ENCODE measurements at regions not wholly inside any gene's neighbourhood (a gene's known extent, or its start where the extent isn't known, plus 50 kb on each side); places are given as distances from the start of the nearest gene placed in this dataset.

- WGBS, 2 experiments: 94 to 97% methylated on average over 3 of the region's 3 CpGs
- no peak overlapping the region for H3K27ac ChIP-seq (ENCODE audit: insufficient read depth, low read depth, low read length, poor library complexity, severe bottlenecking)
- H3K36me3 ChIP-seq (ENCODE audit: control insufficient read depth, insufficient read depth, low read length): no peaks in the 10 kb centered on the region
- no peak overlapping the region for H3K4me3 ChIP-seq (ENCODE audit: insufficient read depth, low read depth, low read length)
- H3K27me3 ChIP-seq (ENCODE audit: control insufficient read depth, insufficient read depth, low read length, poor library complexity, severe bottlenecking): no peaks in the 10 kb centered on the region
- H3K4me1 ChIP-seq (ENCODE audit: control insufficient read depth, insufficient read depth, low read length): no peaks in the 10 kb centered on the region
- no peaks in the 10 kb centered on the region for H3K9me3 ChIP-seq (ENCODE audit: control insufficient read depth, low read length)
Observed at GRCh38 chr14:61847861-61848260, 85.6 kb downstream of the SNAPC1 start.

GRCh38 chr14:61854898-61855297 lies 92.7 kb downstream of the SNAPC1 start:
- Histone ChIP-seq H3K27me3 (ENCODE audit: control insufficient read depth, insufficient read depth, low read length, poor library complexity, severe bottlenecking) (no peaks in the 10 kb centered on the region), H3K36me3 (ENCODE audit: control insufficient read depth, insufficient read depth, low read length) (no peaks in the 10 kb centered on the region), H3K9me3 (ENCODE audit: control insufficient read depth, low read length) (no peaks in the 10 kb centered on the region), H3K4me3 (ENCODE audit: insufficient read depth, low read depth, low read length) (no peak overlapping the region), H3K4me1 (ENCODE audit: control insufficient read depth, insufficient read depth, low read length) (no peaks in the 10 kb centered on the region), H3K27ac (ENCODE audit: insufficient read depth, low read depth, low read length, poor library complexity, severe bottlenecking) (no peak overlapping the region)

- Histone ChIP-seq H3K4me1 (ENCODE audit: control insufficient read depth, insufficient read depth, low read length) (no peaks in the 10 kb centered on the region), H3K36me3 (ENCODE audit: control insufficient read depth, insufficient read depth, low read length) (no peaks in the 10 kb centered on the region), H3K9me3 (ENCODE audit: control insufficient read depth, low read length) (no peaks in the 10 kb centered on the region), H3K27ac (ENCODE audit: insufficient read depth, low read depth, low read length, poor library complexity, severe bottlenecking) (no peak overlapping the region), H3K4me3 (ENCODE audit: insufficient read depth, low read depth, low read length) (no peak overlapping the region), H3K27me3 (ENCODE audit: control insufficient read depth, insufficient read depth, low read length, poor library complexity, severe bottlenecking) (no peaks in the 10 kb centered on the region)
- 73 to 81% methylated on average over 1 of the region's 1 CpG for WGBS, 2 experiments
Observed at GRCh38 chr14:61860294-61860918, 98.2 kb downstream of the SNAPC1 start.

- Histone ChIP-seq H3K9me3 (ENCODE audit: control insufficient read depth, low read length) (no peaks in the 10 kb centered on the region), H3K4me1 (ENCODE audit: control insufficient read depth, insufficient read depth, low read length) (no peaks in the 10 kb centered on the region), H3K36me3 (ENCODE audit: control insufficient read depth, insufficient read depth, low read length) (no peaks in the 10 kb centered on the region), H3K27me3 (ENCODE audit: control insufficient read depth, insufficient read depth, low read length, poor library complexity, severe bottlenecking) (no peaks in the 10 kb centered on the region), H3K4me3 (ENCODE audit: insufficient read depth, low read depth, low read length) (no peak overlapping the region), H3K27ac (ENCODE audit: insufficient read depth, low read depth, low read length, poor library complexity, severe bottlenecking) (no peak overlapping the region)
- 89 to 90% methylated on average over 6 of the region's 7 CpGs for WGBS, 2 experiments
Observed at GRCh38 chr14:61861320-61861865, 99.2 kb downstream of the SNAPC1 start.

GRCh38 chr14:61864329-61864898 lies 102.2 kb downstream of the SNAPC1 start:
- Histone ChIP-seq H3K4me3 (ENCODE audit: insufficient read depth, low read depth, low read length) (no peak overlapping the region), H3K27me3 (ENCODE audit: control insufficient read depth, insufficient read depth, low read length, poor library complexity, severe bottlenecking) (no peaks in the 10 kb centered on the region), H3K27ac (ENCODE audit: insufficient read depth, low read depth, low read length, poor library complexity, severe bottlenecking) (no peak overlapping the region), H3K4me1 (ENCODE audit: control insufficient read depth, insufficient read depth, low read length) (no peaks in the 10 kb centered on the region), H3K36me3 (ENCODE audit: control insufficient read depth, insufficient read depth, low read length) (no peaks in the 10 kb centered on the region), H3K9me3 (ENCODE audit: control insufficient read depth, low read length) (no peaks in the 10 kb centered on the region)
- WGBS, 2 experiments: 97% methylated on average over 43 of the region's 43 CpGs

GRCh38 chr14:61866932-61867920 lies 105.0 kb downstream of the SNAPC1 start:
- no peaks in the 10 kb centered on the region for H3K36me3 ChIP-seq (ENCODE audit: control insufficient read depth, insufficient read depth, low read length)
- peaks cover 2% of the 10 kb centered on the region for H3K9me3 ChIP-seq (ENCODE audit: control insufficient read depth, low read length)
- no peak overlapping the region for H3K27ac ChIP-seq (ENCODE audit: insufficient read depth, low read depth, low read length, poor library complexity, severe bottlenecking)
- no peak overlapping the region for H3K4me3 ChIP-seq (ENCODE audit: insufficient read depth, low read depth, low read length)
- WGBS, 2 experiments: 88 to 89% methylated on average over 4 of the region's 6 CpGs
- no peaks in the 10 kb centered on the region for H3K4me1 ChIP-seq (ENCODE audit: control insufficient read depth, insufficient read depth, low read length)
- H3K27me3 ChIP-seq (ENCODE audit: control insufficient read depth, insufficient read depth, low read length, poor library complexity, severe bottlenecking): no peaks in the 10 kb centered on the region

- Histone ChIP-seq H3K4me1 (ENCODE audit: control insufficient read depth, insufficient read depth, low read length) (no peaks in the 10 kb centered on the region), H3K4me3 (ENCODE audit: insufficient read depth, low read depth, low read length) (no peak overlapping the region), H3K27ac (ENCODE audit: insufficient read depth, low read depth, low read length, poor library complexity, severe bottlenecking) (no peak overlapping the region), H3K36me3 (ENCODE audit: control insufficient read depth, insufficient read depth, low read length) (no peaks in the 10 kb centered on the region), H3K27me3 (ENCODE audit: control insufficient read depth, insufficient read depth, low read length, poor library complexity, severe bottlenecking) (no peaks in the 10 kb centered on the region), H3K9me3 (ENCODE audit: control insufficient read depth, low read length) (peaks cover 2% of the 10 kb centered on the region)
- no CpG with 5 or more reads among the region's 1 CpG for whole genome bisulfite sequencing, 2 experiments
Observed at GRCh38 chr14:61868846-61869245, 106.6 kb downstream of the SNAPC1 start.

GRCh38 chr14:61870163-61870562 lies 107.9 kb downstream of the SNAPC1 start:
- H3K9me3 ChIP-seq (ENCODE audit: control insufficient read depth, low read length): peaks cover 2% of the 10 kb centered on the region
- no peaks in the 10 kb centered on the region for H3K27me3 ChIP-seq (ENCODE audit: control insufficient read depth, insufficient read depth, low read length, poor library complexity, severe bottlenecking)
- no peak overlapping the region for H3K27ac ChIP-seq (ENCODE audit: insufficient read depth, low read depth, low read length, poor library complexity, severe bottlenecking)
- no peaks in the 10 kb centered on the region for H3K4me1 ChIP-seq (ENCODE audit: control insufficient read depth, insufficient read depth, low read length)
- H3K4me3 ChIP-seq (ENCODE audit: insufficient read depth, low read depth, low read length): no peak overlapping the region
- no peaks in the 10 kb centered on the region for H3K36me3 ChIP-seq (ENCODE audit: control insufficient read depth, insufficient read depth, low read length)
- 93 to 100% methylated on average over 1 of the region's 1 CpG for WGBS, 2 experiments

GRCh38 chr14:61872452-61872851 lies 110.2 kb downstream of the SNAPC1 start:
- Histone ChIP-seq H3K4me3 (ENCODE audit: insufficient read depth, low read depth, low read length) (no peak overlapping the region), H3K36me3 (ENCODE audit: control insufficient read depth, insufficient read depth, low read length) (no peaks in the 10 kb centered on the region), H3K27ac (ENCODE audit: insufficient read depth, low read depth, low read length, poor library complexity, severe bottlenecking) (no peak overlapping the region), H3K4me1 (ENCODE audit: control insufficient read depth, insufficient read depth, low read length) (no peaks in the 10 kb centered on the region), H3K9me3 (ENCODE audit: control insufficient read depth, low read length) (peaks cover 2% of the 10 kb centered on the region), H3K27me3 (ENCODE audit: control insufficient read depth, insufficient read depth, low read length, poor library complexity, severe bottlenecking) (no peaks in the 10 kb centered on the region)
- 82% methylated on average over 1 of the region's 1 CpG; no CpG with 5 or more reads in 1 of the 2 experiments for whole genome bisulfite sequencing, 2 experiments

GRCh38 chr14:61875483-61875882 lies 113.3 kb downstream of the SNAPC1 start:
- Histone ChIP-seq H3K36me3 (ENCODE audit: control insufficient read depth, insufficient read depth, low read length) (no peaks in the 10 kb centered on the region), H3K27me3 (ENCODE audit: control insufficient read depth, insufficient read depth, low read length, poor library complexity, severe bottlenecking) (no peaks in the 10 kb centered on the region)
- 91 to 100% methylated on average over 1 of the region's 1 CpG for WGBS, 2 experiments

More at GRCh38 chr14:61875483-61875882, 113.3 kb downstream of the SNAPC1 start:
- Histone ChIP-seq H3K27ac (ENCODE audit: insufficient read depth, low read depth, low read length, poor library complexity, severe bottlenecking) (no peak overlapping the region), H3K9me3 (ENCODE audit: control insufficient read depth, low read length) (peaks cover 2% of the 10 kb centered on the region), H3K4me1 (ENCODE audit: control insufficient read depth, insufficient read depth, low read length) (no peaks in the 10 kb centered on the region), H3K4me3 (ENCODE audit: insufficient read depth, low read depth, low read length) (no peak overlapping the region)

Data from ectodermal cell (in vitro differentiated cells).